Fibroblast of villous mesenchyme (primary cell): ENCODE measurements at regions not wholly inside any gene's neighbourhood (a gene's known extent, or its start where the extent isn't known, plus 50 kb on each side); places are given as distances from the start of the nearest gene placed in this dataset.

Source experiments
- DNase-seq: peaks from one replicate; pipeline ENCODE4 v3.0.0-alpha.2; 2010; ENCODE audit warnings: low read depth
- H3K4me3 ChIP-seq: 2 replicates; pipeline ENCODE4 v1.5.1; 2011; ENCODE audit warnings: low read depth, mild to moderate bottlenecking, low read length
- TF ChIP-seq, protein P1 (sequence below): IDR thresholded peaks from 2 replicates; pipeline ENCODE4 v1.5.1; 2012; ENCODE audit warnings: low read depth, mild to moderate bottlenecking, low read length; ENCODE audit not compliant: insufficient read depth

DNA sequence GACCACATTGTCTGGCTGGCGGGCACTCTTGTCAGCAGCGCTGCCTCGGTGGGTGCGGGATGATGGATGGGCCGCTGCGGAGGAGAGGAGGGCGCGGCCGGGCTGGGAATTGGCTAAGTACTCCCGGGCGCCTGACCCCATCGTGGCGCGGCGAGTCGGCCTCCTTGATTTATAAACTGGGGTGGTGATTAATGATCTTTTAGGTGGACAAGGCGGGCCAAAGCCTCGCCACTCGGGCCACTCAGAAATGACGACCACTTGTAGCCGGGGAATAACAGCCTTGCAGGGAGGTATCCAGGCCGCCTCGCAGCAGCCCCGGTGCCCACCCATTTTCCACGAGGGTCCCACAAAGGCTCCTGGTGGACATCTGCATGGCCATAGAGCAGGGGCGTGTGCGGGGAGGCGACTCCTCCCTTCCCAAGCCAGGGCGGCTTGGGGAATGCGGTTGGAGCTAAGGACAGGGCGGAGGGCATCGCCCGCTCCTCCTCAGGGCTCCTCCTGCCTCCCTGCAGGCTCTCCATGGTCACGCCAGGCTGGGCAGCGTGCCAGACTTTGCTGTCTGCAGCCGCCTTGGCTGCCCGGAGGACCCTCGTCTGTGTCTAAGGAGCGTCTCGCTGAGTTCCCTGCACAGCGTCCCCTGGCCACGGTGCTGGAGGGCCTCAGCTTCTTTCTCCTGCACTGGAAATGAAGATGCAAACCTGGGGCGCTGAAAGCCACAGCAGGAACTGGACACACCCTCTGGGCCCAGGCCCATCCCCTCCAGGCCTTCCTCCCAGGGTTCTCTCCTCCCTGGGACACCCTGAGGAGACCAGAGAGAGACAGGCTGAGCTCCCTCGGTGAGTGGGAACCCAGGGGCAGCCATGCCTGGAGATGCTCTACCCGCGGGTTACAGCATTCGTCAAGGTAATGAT lies 287.4 kb upstream of the IRX4 start:
- DNase-seq, result no peak
- TF ChIP-seq, protein P1, sequence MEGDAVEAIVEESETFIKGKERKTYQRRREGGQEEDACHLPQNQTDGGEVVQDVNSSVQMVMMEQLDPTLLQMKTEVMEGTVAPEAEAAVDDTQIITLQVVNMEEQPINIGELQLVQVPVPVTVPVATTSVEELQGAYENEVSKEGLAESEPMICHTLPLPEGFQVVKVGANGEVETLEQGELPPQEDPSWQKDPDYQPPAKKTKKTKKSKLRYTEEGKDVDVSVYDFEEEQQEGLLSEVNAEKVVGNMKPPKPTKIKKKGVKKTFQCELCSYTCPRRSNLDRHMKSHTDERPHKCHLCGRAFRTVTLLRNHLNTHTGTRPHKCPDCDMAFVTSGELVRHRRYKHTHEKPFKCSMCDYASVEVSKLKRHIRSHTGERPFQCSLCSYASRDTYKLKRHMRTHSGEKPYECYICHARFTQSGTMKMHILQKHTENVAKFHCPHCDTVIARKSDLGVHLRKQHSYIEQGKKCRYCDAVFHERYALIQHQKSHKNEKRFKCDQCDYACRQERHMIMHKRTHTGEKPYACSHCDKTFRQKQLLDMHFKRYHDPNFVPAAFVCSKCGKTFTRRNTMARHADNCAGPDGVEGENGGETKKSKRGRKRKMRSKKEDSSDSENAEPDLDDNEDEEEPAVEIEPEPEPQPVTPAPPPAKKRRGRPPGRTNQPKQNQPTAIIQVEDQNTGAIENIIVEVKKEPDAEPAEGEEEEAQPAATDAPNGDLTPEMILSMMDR, result no peak
- H3K4me3 ChIP-seq, result no peak overlapping the region

GRCh38 chr5:2169430-2169808 lies 286.7 kb upstream of the IRX4 start:
- no peak overlapping the region for H3K4me3 ChIP-seq

GRCh38 chr5:2168601-2169429 lies 286.1 kb upstream of the IRX4 start:
- TF ChIP-seq, protein P1, result no peak
- DNase-seq, result no peak
- H3K4me3 ChIP-seq, result no peak overlapping the region

More at GRCh38 chr5:2169430-2169808, 286.7 kb upstream of the IRX4 start:
- no peak for DNase-seq
- TF ChIP-seq, protein P1, result no peak

GRCh38 chr5:2167671-2168070 lies 284.9 kb upstream of the IRX4 start:
- TF ChIP-seq, protein P1, result no peak
- H3K4me3 ChIP-seq, result no peak overlapping the region
- DNase-seq, result no peak

GRCh38 chr5:2166979-2167377 lies 284.3 kb upstream of the IRX4 start:
- no peak overlapping the region for H3K4me3 ChIP-seq
- TF ChIP-seq, protein P1, result no peak
- no peak for DNase-seq

- no peak for DNase-seq
- no peak overlapping the region for H3K4me3 ChIP-seq
- TF ChIP-seq, protein P1, result no peak
Observed at GRCh38 chr5:2166306-2166978, 283.7 kb upstream of the IRX4 start.
